ENCODE measurements at regions not wholly inside any gene's neighbourhood (a gene's known extent, or its start where the extent isn't known, plus 50 kb on each side); places are given as distances from the start of the nearest gene placed in this dataset.
A peak's percentile ranks its signal among the peaks of the same experiment; 100 is the strongest.

DNA sequence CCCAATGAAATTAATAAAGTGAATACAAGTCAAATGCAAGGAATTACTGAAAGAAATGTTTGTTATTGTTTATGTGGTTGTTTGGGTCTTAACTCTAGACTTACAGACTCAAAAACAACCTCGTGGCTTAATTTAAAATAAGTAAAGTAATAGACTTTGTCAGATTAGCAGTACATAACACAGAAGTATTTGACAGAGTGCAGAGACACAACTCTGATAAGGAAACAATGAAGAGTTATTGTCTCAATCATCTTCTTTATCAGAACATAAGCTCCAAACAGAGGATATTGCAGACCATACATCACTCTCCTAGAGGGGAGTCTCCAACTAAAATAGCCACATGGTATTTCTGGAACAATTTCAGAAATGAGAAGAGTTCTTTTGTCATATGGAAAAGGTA, 487.7 kb upstream of the HS3ST5 start:
- CTCF ChIA-PET = no interaction called here

DNA sequence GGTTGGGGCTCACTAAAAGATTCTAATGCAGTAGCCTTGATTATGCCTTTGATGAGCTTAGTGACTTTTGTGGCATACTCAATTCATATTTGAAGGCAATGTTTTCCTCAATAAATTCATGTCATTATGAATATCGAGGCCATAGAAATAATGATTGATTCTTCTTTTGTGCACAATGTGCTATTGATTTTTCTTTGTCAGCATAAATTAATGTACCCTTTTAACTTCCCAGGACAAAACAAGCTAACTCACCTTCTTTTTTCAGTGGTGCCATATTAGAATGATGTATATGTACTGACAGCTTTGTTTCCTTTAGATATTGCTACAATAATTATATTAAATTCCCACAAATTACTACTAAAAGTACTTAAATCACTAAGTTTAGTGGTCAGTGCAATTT, 484.3 kb upstream of the HS3ST5 start:
- Histone ChIP-seq H3K4me1 (no peaks in the 10 kb centered on the region), H3K9me3 (no peaks in the 10 kb centered on the region), H3K27ac (no peak overlapping the region), H3K4me3 (no peak overlapping the region), H3K4me2 (no peak overlapping the region)
- POLR2A ChIA-PET = no interaction called here
- no peak for DNase-seq (ENCODE audit: low read depth in 1 of 2, low spot score in 1 of 2)
- CTCF ChIA-PET = interaction anchor here (0.6 kb wide), 1 partner anchor 440 kb away, joined by 3 read pairs; no protein-coding TSS in a partner anchor
- TF ChIP-seq RFX5 (IDR thresholded peaks at IDR 0.05) (no peak), MAFK (IDR thresholded peaks at IDR 0.05; ENCODE audit: partially characterized antibody) (peak; percentile 47)
- 0% methylated on average over 1 of the region's 1 CpG for WGBS (ENCODE audit: missing lambda C conversion rate)
- no peak for ATAC-seq
- no peak for FAIRE-seq

More for the DNA sequence above, 487.7 kb upstream of the HS3ST5 start:
- Histone ChIP-seq H3K9me3 (no peaks in the 10 kb centered on the region), H3K4me2 (no peak overlapping the region), H3K4me3 (no peak overlapping the region), H3K27ac (no peak overlapping the region), H3K4me1 (no peaks in the 10 kb centered on the region)
- FAIRE-seq (no peak), DNase-seq (ENCODE audit: low read depth in 1 of 2, low spot score in 1 of 2) (no peak), ATAC-seq (no peak)
- TF ChIP-seq HOXA7 (CRISPR knock-in tag; IDR thresholded peaks at IDR 0.05) (no peak), CBX8 (IDR thresholded peaks at IDR 0.05) (no peak), HOXB5 (CRISPR knock-in tag; IDR thresholded peaks at IDR 0.05) (no peak), HDAC2 (IDR thresholded peaks at IDR 0.05) (no peak), TFCP2L1 (CRISPR knock-in tag; IDR thresholded peaks at IDR 0.05) (no peak), BHLHE40 (IDR thresholded peaks at IDR 0.05; ENCODE audit: low read depth, low read length) (no peak), MAFK (IDR thresholded peaks at IDR 0.05; ENCODE audit: partially characterized antibody) (no peak), RCOR1 (IDR thresholded peaks at IDR 0.05; ENCODE audit: low read depth, low read length) (no peak), PHF8 (IDR thresholded peaks at IDR 0.05; ENCODE audit: borderline replicate concordance, low read depth) (no peak), SREBF2 (IDR thresholded peaks at IDR 0.05) (no peak), ZNF302 (CRISPR knock-in tag; IDR thresholded peaks at IDR 0.05) (no peak), NPAS2 (CRISPR knock-in tag; IDR thresholded peaks at IDR 0.05; ENCODE audit: borderline replicate concordance) (no peak), RARB (CRISPR knock-in tag; IDR thresholded peaks at IDR 0.05) (no peak), FOXS1 (CRISPR knock-in tag; IDR thresholded peaks at IDR 0.05) (no peak), POLR2A (IDR thresholded peaks at IDR 0.05; ENCODE audit: low read length) (no peak), KDM1A (IDR thresholded peaks at IDR 0.05; ENCODE audit: low read depth) (no peak)
- TF ChIP-seq, protein P1, sequence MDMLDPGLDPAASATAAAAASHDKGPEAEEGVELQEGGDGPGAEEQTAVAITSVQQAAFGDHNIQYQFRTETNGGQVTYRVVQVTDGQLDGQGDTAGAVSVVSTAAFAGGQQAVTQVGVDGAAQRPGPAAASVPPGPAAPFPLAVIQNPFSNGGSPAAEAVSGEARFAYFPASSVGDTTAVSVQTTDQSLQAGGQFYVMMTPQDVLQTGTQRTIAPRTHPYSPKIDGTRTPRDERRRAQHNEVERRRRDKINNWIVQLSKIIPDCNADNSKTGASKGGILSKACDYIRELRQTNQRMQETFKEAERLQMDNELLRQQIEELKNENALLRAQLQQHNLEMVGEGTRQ (IDR thresholded peaks at IDR 0.05) = no peak
- TF ChIP-seq, protein P2, sequence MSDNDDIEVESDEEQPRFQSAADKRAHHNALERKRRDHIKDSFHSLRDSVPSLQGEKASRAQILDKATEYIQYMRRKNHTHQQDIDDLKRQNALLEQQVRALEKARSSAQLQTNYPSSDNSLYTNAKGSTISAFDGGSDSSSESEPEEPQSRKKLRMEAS (IDR thresholded peaks at IDR 0.05) = no peak
- TF ChIP-seq, protein P3, sequence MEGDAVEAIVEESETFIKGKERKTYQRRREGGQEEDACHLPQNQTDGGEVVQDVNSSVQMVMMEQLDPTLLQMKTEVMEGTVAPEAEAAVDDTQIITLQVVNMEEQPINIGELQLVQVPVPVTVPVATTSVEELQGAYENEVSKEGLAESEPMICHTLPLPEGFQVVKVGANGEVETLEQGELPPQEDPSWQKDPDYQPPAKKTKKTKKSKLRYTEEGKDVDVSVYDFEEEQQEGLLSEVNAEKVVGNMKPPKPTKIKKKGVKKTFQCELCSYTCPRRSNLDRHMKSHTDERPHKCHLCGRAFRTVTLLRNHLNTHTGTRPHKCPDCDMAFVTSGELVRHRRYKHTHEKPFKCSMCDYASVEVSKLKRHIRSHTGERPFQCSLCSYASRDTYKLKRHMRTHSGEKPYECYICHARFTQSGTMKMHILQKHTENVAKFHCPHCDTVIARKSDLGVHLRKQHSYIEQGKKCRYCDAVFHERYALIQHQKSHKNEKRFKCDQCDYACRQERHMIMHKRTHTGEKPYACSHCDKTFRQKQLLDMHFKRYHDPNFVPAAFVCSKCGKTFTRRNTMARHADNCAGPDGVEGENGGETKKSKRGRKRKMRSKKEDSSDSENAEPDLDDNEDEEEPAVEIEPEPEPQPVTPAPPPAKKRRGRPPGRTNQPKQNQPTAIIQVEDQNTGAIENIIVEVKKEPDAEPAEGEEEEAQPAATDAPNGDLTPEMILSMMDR (IDR thresholded peaks at IDR 0.05) = no peak
- WGBS (ENCODE audit: missing lambda C conversion rate) = 0% methylated on average over 1 of the region's 1 CpG
- POLR2A ChIA-PET = no interaction called here

DNA sequence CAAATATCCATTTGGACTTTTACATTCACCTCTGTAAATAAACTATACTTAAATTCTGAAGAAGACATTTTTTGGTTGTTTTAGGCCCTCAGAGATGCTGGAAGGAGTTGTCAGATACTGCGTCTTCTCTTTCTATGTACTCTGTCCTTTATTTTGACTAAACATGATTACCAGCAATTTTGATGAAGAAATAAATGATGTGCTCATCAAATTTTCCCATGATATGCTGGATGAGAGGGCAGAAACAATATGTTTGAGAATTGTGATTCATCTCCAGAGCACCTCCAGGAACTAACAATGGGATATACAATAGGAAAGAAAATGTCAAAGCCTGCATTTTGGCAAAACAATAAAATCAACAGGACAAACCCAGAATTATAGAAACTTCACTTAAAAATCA, 481.6 kb upstream of the HS3ST5 start:
- ChIA-PET POLR2A (no interaction called here), CTCF (no interaction called here)
- DNase-seq (ENCODE audit: low read depth in 1 of 2, low spot score in 1 of 2) = no peak
- H3K27ac ChIP-seq = no peak overlapping the region
- no peak overlapping the region for H3K4me3 ChIP-seq
- H3K4me2 ChIP-seq = no peak overlapping the region
- TF ChIP-seq MAFK (IDR thresholded peaks at IDR 0.05; ENCODE audit: partially characterized antibody) (peak; percentile 38), CHD2 (IDR thresholded peaks at IDR 0.05; ENCODE audit: low read length, partially characterized antibody) (no peak)
- H3K4me1 ChIP-seq = no peaks in the 10 kb centered on the region
- 38% methylated on average over 1 of the region's 1 CpG for WGBS (ENCODE audit: missing lambda C conversion rate)
- no peaks in the 10 kb centered on the region for H3K9me3 ChIP-seq
- ATAC-seq = no peak
- no peak for FAIRE-seq

DNA sequence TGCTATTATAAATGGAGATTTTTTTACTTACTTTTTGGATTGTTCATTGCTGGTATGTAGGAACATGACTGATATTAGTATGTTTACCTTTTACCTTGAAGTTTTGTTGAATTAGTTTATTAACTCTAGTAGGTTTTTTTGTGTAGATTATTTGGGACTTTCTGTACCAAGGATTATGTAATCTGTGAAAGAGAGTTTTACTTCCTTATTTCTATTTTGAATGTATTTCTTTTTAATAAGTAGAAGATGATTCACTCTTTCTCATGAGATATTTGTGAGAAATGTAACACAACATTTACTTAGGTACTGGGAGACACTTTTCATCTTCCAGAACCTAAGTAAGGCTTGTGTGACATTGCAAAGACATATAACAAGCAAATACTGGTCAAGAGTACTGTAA, 473.9 kb upstream of the HS3ST5 start:
- H3K4me1 ChIP-seq = no peaks in the 10 kb centered on the region
- ChIA-PET POLR2A (no interaction called here), CTCF (no interaction called here)
- no peak overlapping the region for H3K4me2 ChIP-seq
- DNase-seq (ENCODE audit: low read depth in 1 of 2, low spot score in 1 of 2) (no peak), FAIRE-seq (no peak), ATAC-seq (no peak)
- H3K9me3 ChIP-seq = no peaks in the 10 kb centered on the region
- no peak overlapping the region for H3K27ac ChIP-seq
- no peak for TF ChIP-seq POLR2AphosphoS2 (conservative IDR thresholded peaks at IDR 0.05; ENCODE audit: low read length)
- no peak for TF ChIP-seq HEYL (CRISPR knock-in tag; IDR thresholded peaks at IDR 0.05)
- TF ChIP-seq POLR2A (IDR thresholded peaks at IDR 0.05; ENCODE audit: low read length) = no peak
- TF ChIP-seq RCOR1 (IDR thresholded peaks at IDR 0.05; ENCODE audit: low read depth, low read length) = no peak
- TF ChIP-seq TP53 (CRISPR knock-in tag; IDR thresholded peaks at IDR 0.05) = no peak
- TF ChIP-seq, protein P4, sequence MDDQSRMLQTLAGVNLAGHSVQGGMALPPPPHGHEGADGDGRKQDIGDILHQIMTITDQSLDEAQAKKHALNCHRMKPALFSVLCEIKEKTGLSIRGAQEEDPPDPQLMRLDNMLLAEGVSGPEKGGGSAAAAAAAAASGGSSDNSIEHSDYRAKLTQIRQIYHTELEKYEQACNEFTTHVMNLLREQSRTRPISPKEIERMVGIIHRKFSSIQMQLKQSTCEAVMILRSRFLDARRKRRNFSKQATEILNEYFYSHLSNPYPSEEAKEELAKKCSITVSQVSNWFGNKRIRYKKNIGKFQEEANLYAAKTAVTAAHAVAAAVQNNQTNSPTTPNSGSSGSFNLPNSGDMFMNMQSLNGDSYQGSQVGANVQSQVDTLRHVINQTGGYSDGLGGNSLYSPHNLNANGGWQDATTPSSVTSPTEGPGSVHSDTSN (IDR thresholded peaks at IDR 0.05) = no peak
- TF ChIP-seq SMC3 (IDR thresholded peaks at IDR 0.05) = no peak
- TF ChIP-seq, protein P5, sequence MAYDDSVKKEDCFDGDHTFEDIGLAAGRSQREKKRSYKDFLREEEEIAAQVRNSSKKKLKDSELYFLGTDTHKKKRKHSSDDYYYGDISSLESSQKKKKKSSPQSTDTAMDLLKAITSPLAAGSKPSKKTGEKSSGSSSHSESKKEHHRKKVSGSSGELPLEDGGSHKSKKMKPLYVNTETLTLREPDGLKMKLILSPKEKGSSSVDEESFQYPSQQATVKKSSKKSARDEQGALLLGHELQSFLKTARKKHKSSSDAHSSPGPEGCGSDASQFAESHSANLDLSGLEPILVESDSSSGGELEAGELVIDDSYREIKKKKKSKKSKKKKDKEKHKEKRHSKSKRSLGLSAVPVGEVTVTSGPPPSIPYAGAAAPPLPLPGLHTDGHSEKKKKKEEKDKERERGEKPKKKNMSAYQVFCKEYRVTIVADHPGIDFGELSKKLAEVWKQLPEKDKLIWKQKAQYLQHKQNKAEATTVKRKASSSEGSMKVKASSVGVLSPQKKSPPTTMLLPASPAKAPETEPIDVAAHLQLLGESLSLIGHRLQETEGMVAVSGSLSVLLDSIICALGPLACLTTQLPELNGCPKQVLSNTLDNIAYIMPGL (CRISPR knock-in tag; IDR thresholded peaks at IDR 0.05; ENCODE audit: borderline replicate concordance) = no peak
- no peak overlapping the region for H3K4me3 ChIP-seq
